GM21737 (cell line): ENCODE measurements at regions not wholly inside any gene's neighbourhood (a gene's known extent, or its start where the extent isn't known, plus 50 kb on each side); places are given as distances from the start of the nearest gene placed in this dataset.
"Not testable (repeated sequence)": the region's sequence is repeated elsewhere in the genome, so short reads cannot be mapped to it uniquely, and the experiment has no call there.

Experiments
- ATAC-seq: cut with Tn5 transposase; IDR thresholded peaks from one replicate; pipeline ENCODE4 v1.9.1; 2021; ENCODE audit warnings: mild to moderate bottlenecking, moderate library complexity; ENCODE audit not compliant: unreplicated experiment

DNA sequence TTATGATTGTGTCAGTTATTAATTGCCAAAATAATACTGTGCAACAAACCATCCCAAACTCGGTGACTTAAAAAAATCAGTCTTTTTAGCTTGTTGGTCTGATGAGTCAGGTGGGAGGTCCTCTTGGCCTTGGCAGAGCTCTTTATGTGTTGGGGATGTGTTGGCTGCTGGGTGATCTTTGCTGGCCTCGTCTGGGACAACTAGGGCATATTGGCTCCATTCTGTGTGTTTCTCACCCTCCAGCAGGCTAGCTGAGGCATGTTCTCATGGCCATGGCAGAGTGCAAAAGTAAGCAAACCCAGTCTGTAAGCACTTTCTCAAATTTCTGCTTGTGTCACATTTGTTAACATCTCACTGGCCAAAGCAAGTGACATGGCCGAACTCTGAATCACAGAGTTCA, 251.6 kb downstream of the RPLP1 start:
- no peak for ATAC-seq

DNA sequence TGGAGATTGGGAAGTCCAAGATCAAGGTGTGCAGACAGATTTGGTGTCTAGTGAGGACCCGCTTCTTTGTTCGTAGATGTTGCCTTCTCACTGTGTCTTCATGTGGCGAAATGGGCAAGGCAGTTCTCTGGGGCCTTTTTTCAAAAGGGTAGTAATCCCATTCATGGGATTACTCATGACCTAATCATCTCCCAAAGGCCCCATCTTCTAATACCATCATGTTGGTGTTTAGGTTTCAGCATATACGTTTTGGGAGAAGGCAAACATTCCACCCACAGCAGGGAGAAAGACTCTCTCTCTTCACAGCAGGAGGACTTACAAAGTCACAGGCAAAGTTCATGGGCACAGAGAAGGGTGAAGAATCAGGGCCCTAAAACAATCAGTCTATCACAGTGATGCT, 252.1 kb downstream of the RPLP1 start:
- no peak for ATAC-seq

DNA sequence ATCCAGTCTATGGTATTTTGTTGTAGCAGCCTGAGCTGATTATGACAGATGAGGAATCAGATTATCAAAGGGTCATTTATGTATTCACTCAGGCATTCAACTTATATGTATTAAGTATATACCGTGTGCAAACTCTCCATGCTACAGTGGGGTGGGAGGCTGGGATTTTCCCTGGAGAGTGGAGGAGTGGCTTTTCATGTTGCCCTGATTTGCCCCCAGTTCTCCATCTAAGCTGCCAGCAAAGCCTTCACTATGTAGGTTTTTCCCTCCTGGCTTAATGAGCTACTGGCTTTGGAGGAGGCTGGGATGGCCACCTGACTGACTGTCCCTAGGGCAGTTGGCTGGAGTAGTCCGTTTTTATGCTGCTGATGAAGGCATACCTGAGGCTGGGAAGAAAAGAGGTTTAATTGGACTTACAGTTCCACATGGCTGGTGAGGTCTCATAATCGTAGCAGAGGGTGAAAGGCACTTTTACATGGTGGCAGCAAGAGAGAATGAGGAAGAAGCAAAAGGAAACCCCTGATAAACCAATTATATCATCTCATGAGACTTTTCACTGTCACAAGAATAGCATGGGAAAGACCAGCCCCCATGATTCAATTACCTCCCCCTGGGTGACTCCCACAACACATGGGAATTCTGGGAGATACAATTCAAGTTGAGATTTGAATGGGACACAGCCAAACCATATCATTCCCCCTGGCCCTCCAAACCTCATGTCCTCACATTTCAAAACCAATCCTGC, 253.9 kb downstream of the RPLP1 start:
- no peak for ATAC-seq

DNA sequence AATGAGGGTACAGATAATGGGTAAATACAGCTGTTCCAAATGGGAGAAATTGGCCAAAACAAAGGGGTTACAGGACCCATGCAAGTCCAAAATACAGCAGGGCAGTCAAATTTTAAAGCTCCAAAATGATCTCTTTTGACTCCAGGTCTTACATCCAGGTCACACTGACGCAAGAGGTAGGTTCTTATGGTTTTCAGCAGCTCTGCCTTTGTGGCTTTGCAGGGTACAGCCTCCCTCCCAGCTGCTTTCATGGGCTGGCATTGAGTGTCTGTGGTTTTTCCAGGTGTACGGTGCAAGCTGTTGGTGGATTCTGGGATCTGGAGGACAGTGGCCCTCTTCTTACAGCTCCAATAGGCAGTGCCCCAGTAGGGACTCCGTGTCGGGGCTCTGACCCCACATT, 254.6 kb downstream of the RPLP1 start:
- ATAC-seq = not testable (repeated sequence)

DNA sequence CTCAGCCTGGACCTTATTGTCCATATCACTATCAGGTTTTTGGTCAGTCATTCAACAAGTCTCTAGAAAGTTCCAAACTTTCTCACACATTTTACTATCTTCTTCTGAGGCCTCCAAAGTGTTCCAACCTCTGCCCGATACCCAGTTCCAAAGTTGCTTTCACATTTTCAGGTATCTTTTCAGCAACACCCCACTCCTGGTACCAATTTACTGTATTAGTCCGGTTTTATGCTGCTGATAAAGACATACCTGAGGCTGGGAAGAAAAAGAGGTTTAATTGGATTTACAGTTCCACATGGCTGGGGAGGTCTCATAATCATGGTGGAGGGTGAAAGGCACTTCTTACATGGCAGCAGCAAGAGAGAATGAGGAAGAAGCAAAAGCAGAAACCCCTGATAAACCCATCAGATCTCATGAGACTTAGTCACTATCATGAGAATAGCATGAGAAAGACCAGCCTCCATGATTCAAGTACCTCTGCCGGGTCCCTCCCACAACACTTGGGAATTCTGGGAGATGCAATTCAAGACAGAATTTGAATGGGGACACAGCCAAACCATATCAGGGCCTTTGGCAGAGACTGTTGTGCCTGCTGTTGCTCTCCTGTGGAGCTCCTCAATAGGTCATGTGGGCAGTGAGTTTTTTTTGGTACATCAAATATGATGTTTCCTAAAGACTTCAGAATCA, 256.0 kb downstream of the RPLP1 start:
- not testable (repeated sequence) for ATAC-seq

DNA sequence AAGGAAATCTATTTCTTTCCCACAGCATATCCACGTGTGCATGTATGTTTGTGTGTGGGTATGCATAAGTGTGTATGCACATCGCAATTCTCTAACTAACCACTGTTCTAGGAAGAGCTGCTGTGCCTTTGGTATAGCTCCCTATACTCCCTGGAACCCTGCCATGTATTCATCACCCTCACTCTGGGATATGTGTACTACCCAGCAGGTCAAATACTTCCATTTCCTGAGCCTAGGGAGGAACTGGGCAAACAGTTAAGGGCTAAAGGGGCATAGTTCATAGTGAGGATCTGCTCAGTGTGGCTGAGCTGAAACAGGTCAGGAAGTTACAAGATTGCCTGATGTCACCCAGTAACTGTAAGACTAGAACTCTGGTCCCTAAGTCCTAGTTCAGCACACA, 260.4 kb downstream of the RPLP1 start:
- ATAC-seq = no peak

DNA sequence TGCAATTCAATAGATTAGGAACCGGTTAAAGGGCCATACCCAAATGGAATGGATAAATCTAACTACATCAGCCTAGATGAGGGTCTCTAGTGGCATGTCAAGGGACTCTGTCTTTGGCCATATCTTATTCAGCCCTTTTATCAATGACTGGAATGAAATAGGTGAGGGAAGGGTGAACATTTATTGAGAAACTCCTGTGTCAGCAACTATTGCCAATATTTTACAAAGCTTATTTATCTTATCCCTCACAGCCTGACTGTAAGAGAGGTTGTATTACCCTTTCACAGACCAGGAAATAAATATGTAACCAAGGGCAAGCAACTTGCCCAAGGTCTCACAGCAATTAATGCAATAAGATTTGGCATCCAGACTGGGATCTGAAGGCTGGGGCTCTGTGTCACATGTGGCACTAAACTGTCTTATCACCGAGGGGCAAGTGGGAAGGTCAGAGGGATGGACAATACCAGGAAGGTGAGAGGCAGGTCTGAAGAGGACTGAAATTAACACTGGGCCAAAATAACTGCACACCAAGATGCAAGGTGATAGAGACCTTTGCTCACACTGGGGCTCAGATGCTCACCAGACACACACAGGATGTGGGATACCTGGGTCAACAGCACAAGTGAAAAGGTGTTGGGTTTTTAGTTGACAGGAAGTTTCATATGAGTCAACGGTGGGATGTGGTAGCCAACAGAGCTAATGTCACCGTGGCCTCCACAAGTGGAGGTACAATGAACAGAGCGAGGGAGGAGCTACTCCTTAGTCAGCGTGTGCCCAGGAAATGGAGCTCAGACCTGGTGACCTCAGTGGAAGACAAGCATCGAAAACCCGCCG, 261.3 kb downstream of the RPLP1 start:
- ATAC-seq = peak; percentile 92

DNA sequence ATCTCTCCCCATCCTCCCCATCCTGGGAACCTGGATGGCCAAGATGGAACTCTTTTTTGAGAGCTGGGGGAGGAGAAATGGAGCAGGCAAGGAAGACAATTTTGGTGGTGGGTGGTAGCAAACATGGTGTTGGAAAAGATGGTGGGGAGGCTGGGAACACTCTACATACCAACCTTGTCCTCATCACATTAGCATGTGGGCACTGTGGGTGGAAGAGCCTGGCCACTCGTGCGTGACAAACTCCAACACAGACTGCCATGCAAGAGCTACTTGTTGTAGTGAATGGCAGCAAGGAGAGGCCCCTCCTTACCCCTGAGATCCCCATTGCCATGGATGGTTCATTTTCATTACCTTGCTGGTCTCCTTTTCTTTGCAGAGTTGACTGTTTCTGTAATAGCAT, 262.6 kb downstream of the RPLP1 start:
- ATAC-seq = no peak

DNA sequence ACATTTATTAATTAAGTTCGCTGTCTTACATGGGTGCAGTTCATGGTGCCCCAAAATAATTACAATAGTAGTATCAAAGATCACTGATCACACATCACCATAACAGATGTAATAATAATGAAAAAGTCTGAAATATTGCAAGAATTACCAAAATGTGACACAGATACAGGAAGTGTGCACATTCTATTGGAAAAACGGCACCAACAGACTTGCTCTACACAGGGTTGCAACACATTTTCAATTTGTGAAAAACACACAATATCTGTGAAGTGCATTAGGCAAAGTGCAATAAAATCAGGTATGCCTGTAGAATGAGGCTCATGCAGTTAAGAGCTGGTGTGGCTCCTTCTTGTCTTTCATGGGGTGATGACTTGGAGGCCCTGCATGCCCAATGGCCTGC, 265.8 kb downstream of the RPLP1 start:
- ATAC-seq = no peak

DNA sequence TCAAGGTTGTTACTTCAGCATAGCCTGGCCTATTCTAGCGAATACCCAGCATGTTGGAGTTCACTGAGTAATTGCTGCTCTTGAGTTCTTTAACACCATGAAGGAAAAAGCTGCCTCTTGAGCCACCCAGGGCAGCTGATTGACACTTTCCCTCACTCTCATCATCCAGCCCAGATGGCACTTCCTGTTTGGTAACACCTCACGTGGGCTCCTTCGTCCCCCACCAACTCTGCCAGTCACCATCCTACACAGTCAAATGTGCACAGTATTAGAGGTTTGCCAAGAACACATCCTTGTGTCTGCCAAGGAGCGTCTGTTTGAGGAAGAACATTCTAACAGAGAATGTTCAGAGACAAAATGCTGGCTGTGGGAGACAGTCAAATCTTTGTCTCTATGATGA, 266.3 kb downstream of the RPLP1 start:
- ATAC-seq = no peak

DNA sequence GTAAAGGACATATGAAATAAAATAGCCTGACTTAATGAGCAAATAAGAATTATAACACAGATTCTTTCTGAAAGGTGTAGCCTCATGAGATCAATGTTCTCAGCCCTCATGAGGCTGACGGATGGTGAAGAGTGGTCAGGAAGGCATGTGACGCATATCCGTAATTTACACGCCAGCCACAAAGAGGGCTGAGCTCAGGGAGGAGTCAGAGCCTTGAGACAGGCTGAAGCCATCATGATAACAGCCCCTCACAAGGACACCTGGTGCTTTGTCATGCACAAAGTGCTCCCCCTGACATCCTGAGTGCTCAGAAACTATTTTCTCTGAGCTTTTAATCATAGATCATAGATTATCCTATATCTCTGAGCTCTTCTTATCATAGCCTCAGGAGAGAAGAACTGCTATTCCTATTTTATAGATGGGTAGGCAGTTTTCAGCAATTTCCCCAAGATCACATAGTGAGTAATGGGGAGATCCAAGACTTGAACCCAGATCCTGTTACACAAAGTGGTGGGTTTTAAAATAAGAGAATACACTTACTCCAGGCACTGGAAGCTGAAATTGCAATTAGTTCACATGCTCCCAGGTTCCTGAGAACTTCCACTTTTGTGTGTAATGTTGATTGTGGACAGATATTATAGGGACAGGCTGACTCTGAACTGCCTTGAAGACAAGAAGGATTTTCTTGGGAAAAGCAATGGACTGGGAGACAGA, 267.1 kb downstream of the RPLP1 start:
- ATAC-seq = no peak

DNA sequence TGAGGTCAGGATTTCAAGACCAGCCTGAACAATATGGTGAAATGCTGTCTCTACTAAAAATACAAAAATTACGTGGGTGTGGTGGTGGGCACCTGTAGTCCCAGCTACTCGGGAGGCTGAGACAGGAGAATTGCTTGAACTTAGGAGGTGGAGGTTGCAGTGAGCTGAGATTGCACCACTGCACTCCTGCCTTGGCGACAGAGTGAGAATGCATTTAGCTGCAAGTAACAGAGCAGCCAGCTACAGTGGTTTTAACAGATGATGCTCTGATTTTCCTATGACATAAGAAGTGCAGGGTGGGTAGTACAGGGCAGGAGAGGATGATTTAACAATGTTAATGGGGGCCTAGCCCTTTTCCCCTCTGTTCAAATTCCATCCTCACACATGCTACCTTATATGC, 267.9 kb downstream of the RPLP1 start:
- ATAC-seq = no peak

DNA sequence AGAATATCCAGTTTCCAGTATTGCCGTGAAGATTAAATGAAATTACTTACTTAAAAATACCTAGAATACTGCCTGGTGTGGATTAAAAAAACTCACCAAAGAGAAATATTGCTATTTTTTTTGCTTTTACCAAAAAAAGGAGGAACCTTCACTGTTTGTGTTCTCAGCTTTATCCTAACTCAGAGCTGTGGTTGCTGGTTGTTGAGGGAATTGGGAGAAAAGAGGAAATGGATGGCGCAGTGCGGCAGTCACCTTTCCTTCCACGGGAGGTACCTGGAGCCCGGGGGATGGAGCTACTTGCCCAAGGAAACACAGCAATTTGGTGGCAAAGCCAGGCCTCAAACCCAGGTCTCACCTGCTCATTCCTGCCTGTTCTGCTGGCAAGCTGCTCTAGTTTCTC, 270.3 kb downstream of the RPLP1 start:
- ATAC-seq = no peak

DNA sequence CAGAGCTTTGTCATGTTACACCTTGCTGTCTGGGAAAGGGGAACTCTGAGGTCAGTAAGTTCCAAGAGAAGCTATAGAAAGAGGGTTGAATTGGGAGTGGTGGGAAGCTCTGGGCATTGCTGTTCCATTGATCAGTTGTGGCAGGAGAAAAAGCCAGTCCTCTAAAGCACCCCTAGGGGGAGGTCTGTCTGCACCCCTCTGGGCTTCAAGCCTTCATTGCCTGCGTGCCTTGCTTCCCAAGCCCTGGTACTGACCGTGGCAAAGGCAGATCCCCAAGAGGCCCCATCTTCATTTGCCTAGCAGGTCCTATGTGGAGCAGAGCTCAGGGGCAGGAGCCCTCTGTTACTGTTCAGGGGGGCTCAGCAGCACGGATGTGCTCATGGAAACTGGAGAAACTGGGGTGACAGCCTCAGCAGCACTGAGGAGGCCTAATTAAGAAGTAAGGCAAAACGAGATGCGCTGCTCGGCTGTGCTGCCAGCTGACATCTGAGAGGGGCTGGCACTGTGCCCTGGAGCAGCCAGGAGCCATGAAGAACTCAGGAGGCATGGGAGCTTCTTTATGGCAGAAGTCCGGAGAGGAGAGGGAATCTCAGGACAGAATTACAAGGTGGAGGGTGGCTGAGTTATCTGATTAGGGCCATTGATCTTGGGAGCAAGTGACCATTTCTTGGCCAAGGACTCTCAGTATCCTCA, 270.9 kb downstream of the RPLP1 start:
- no peak for ATAC-seq

DNA sequence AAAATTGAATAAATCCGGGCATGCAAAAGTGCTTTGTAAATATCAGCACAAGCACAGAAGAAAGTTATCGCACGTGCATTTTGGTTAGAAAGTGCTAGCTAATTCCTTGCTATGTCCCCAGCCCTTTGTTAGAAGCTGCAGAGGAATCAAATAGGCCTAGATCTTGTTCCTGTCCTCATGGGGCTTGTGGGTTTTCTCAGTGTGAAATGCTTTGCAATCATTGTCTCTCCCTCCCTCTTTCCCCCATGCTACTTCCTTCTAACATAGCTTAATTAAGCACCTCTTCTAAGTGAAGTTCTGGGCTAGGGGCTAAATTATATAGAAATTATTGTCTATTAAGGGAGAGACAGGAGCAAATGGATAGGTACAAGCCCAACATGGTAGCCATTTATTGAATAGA, 271.7 kb downstream of the RPLP1 start:
- no peak for ATAC-seq

DNA sequence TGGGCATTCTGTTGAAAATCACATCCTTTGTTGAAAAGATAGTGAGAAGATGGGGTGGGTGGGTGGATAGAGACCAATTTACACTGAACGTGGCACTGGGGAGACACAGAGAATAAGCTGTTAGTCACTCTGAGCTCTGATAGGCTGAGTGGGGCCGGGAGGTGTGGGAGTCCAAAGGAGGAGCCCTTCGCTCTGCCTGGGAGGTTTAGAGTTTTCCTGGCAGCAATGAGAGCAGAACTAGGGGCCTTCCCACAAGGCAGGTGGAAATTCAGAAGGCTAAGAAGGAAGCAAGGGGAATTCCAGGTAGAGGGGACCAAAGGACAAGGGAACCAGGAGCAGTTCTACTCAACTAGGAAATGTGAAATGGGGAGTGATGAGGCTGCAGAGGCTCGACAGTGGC, 272.7 kb downstream of the RPLP1 start:
- no peak for ATAC-seq

DNA sequence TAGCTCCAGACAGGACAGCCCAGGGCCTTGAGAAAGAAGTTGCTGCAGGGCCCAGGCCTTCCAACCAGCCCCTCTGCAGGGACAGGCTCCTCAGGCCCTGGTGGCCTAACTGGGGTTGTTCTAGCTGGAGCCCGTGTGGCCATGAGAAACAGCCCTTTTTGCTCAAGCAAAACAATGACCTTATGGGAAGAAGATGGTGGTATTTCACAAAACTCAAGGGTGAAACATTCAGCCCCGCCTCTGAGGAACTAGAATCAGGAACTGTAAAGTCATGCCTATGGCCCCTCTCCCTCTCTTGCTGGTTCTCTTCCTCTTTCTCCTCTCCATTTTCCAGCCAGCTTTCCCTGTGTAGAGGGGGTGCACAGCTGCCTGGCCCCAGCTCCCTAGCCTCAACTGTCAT, 273.3 kb downstream of the RPLP1 start:
- no peak for ATAC-seq

DNA sequence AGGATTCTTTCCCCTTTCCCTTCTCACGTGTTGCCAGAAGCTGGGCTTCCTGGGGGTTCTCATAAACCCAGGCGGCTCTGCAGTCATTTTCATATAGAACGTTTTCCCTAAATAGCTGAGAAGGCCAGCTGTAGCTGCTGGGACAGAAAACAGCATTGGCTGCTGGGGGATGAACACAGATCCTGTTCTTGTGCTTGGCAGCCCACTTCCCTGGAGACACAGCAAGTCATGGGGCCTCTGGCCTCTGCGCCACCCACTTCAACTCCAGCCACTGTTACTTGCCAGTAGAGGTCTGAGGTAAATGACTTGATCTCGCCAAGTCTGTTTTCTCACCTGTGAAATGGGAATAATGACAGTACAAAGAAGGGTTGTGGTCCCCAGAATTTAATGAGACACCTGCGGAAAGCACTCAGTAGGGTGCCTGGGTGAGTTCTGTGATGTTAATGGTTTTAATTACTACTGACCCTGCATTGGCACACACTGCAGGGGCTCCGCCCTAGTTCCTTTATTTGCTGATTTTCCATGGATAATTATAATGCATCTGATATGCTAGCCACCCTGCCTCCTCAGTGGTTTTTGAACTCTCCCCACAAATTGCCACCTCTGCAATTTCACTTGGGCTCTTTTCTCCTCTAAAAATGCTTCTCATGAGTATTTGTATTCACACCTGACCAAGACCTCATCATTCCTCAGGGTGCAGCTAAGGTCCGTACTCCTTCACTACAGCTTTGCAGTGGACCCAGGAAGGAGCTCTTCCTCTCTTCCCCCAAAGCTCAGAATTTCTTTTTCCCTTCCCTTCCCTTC, 274.7 kb downstream of the RPLP1 start:
- no peak for ATAC-seq

DNA sequence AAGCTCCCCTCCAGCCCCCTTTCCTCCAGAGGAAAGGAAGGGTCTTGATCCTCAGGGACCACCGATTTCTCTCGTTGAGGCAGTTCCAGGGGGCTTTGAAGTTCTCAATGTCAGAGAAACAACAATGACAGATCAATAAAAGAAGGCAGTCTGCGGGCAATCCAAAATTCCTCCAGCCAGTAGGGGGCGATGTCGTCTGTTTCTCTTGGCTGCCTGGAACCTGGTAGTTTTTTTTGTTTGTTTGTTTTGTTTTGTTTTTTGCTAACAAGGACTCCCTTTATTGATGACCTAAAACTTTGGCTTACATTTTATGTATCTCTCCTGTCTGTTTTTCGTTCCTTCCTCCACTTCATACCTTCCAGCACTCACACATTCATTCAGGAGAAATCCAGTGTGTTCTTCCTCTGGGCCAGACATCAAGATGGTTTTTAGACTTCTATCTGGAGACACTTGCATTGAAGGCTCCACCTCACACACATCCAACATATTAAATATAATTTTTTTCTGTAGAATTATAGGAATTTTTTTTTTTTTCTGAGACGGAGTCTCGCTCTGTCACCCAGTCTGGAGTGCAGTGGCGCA, 276.6 kb downstream of the RPLP1 start:
- no peak for ATAC-seq
